ENCODE measurements at regions not wholly inside any gene's neighbourhood (a gene's known extent, or its start where the extent isn't known, plus 50 kb on each side); places are given as distances from the start of the nearest gene placed in this dataset.
A peak's percentile ranks its signal among the peaks of the same experiment; 100 is the strongest.

- DNase-seq = no peak
Observed at GRCh38 chr2:188078534-188078933, 213.1 kb upstream of the GULP1 start.

GRCh38 chr2:188079196-188079595 is 212.5 kb upstream of the GULP1 start:
- DNase-seq = no peak

GRCh38 chr2:188085421-188085820 is 206.3 kb upstream of the GULP1 start:
- no peak for DNase-seq

GRCh38 chr2:188089901-188090300 is 201.8 kb upstream of the GULP1 start:
- no peak for DNase-seq

GRCh38 chr2:188091220-188091619 is 200.5 kb upstream of the GULP1 start:
- peak; percentile 9 for DNase-seq

GRCh38 chr2:188092734-188093133 is 198.9 kb upstream of the GULP1 start:
- no peak for DNase-seq

- no peak for DNase-seq
Observed at GRCh38 chr2:188096910-188097309, 194.8 kb upstream of the GULP1 start.

GRCh38 chr2:188102881-188103280 is 188.8 kb upstream of the GULP1 start:
- no peak for DNase-seq

GRCh38 chr2:188114014-188114413 is 177.7 kb upstream of the GULP1 start:
- no peak for DNase-seq

GRCh38 chr2:188117706-188118105 is 174.0 kb upstream of the GULP1 start:
- no peak for DNase-seq

GRCh38 chr2:188118431-188118830 is 173.2 kb upstream of the GULP1 start:
- no peak for DNase-seq

GRCh38 chr2:188119112-188119838 is 172.4 kb upstream of the GULP1 start:
- DNase-seq = no peak

- DNase-seq = no peak
Observed at GRCh38 chr2:188122985-188123384, 168.7 kb upstream of the GULP1 start.

GRCh38 chr2:188129677-188130076 is 162.0 kb upstream of the GULP1 start:
- no peak for DNase-seq

GRCh38 chr2:188130317-188130716 is 161.4 kb upstream of the GULP1 start:
- no peak for DNase-seq

GRCh38 chr2:188131281-188131680 is 160.4 kb upstream of the GULP1 start:
- DNase-seq = no peak

- DNase-seq = no peak
Observed at GRCh38 chr2:188132385-188132784, 159.3 kb upstream of the GULP1 start.

- DNase-seq = no peak
Observed at GRCh38 chr2:188134241-188134640, 157.4 kb upstream of the GULP1 start.

- no peak for DNase-seq
Observed at GRCh38 chr2:188138313-188138712, 153.4 kb upstream of the GULP1 start.

GRCh38 chr2:188142088-188142487 is 149.6 kb upstream of the GULP1 start:
- DNase-seq = no peak

GRCh38 chr2:188142636-188143295 is 148.9 kb upstream of the GULP1 start:
- DNase-seq = no peak

GRCh38 chr2:188145885-188146284 is 145.8 kb upstream of the GULP1 start:
- no peak for DNase-seq

- DNase-seq = no peak
Observed at GRCh38 chr2:188146888-188147287, 144.8 kb upstream of the GULP1 start.

GRCh38 chr2:188151670-188152069 is 140.0 kb upstream of the GULP1 start:
- no peak for DNase-seq
